ENCODE measurements at regions not wholly inside any gene's neighbourhood (a gene's known extent, or its start where the extent isn't known, plus 50 kb on each side); places are given as distances from the start of the nearest gene placed in this dataset.

GRCh38 chr12:87822923-87823322, 206.3 kb downstream of the C12orf50 start:
- TF ChIP-seq EZH2 (IDR thresholded peaks at IDR 0.05; ENCODE audit: borderline replicate concordance, insufficient read depth, low read depth, low read length, poor library complexity, severe bottlenecking) = no peak
- DNase-seq = no peak
- intact Hi-C loops (cut with micrococcal nuclease) = no loop called here
- Histone ChIP-seq H3K4me1 (ENCODE audit: control insufficient read depth in 2 of 2, insufficient read depth in 2 of 2, low read length in 2 of 2) (no peaks in the 10 kb centered on the region), H3K4me2 (replicated peaks; ENCODE audit: low read depth, low read length, poor library complexity, severe bottlenecking) (no peak overlapping the region), H3K27ac (ENCODE audit: low read length in 2 of 2) (no peak overlapping the region), H2AFZ (ENCODE audit: insufficient read depth, low read depth, low read length, poor library complexity, severe bottlenecking) (no peak overlapping the region), H3K9me3 (ENCODE audit: control extremely low read depth in 1 of 3, control insufficient read depth in 2 of 3, insufficient read depth in 1 of 3, low read length in 2 of 3) (no peaks in the 10 kb centered on the region), H3K36me3 (replicated peaks in 1 of 2; ENCODE audit: control extremely low read depth in 1 of 2, control insufficient read depth in 1 of 2, extremely low read depth in 1 of 2, insufficient read depth in 2 of 2, low read length in 1 of 2) (no peaks in the 10 kb centered on the region), H3K9ac (ENCODE audit: low read length) (no peak overlapping the region), H3K79me2 (ENCODE audit: control insufficient read depth, insufficient read depth, low read length) (no peaks in the 10 kb centered on the region), H4K20me1 (ENCODE audit: control insufficient read depth, insufficient read depth, low read length, poor library complexity, severe bottlenecking) (no peaks in the 10 kb centered on the region), H3K27me3 (replicated peaks in 1 of 4; ENCODE audit: control extremely low read depth in 1 of 4, control insufficient read depth in 3 of 4, insufficient read depth in 4 of 4, low read length in 3 of 4) (no peaks in the 10 kb centered on the region), H3K4me3 (ENCODE audit: control extremely low read depth in 1 of 5, extremely low read depth in 1 of 5, insufficient read depth in 1 of 5, low read depth in 2 of 5, low read length in 4 of 5) (no peak overlapping the region)
- CTCF ChIA-PET = no interaction called here
- Mint-ChIP-seq H3K4me1 (no peaks in the 10 kb centered on the region), H3K27me3 (peaks cover 4% of the 10 kb centered on the region), H3K9me3 (ENCODE audit: insufficient read depth) (no peaks in the 10 kb centered on the region), H3K27ac (no peak overlapping the region), H3K4me3 (no peak overlapping the region)
- no CpG with 5 or more reads among the region's 1 CpG for WGBS (ENCODE audit: insufficient coverage)
- no peak for ATAC-seq (ENCODE audit: low read depth)
- POLR2A ChIA-PET = no interaction called here

GRCh38 chr12:87820524-87821202, 208.5 kb downstream of the C12orf50 start:
- Histone ChIP-seq H4K20me1 (ENCODE audit: control insufficient read depth, insufficient read depth, low read length, poor library complexity, severe bottlenecking) (no peaks in the 10 kb centered on the region), H3K9ac (ENCODE audit: low read length) (no peak overlapping the region), H3K4me1 (ENCODE audit: control insufficient read depth in 2 of 2, insufficient read depth in 2 of 2, low read length in 2 of 2) (no peaks in the 10 kb centered on the region), H3K9me3 (ENCODE audit: control extremely low read depth in 1 of 3, control insufficient read depth in 2 of 3, insufficient read depth in 1 of 3, low read length in 2 of 3) (no peaks in the 10 kb centered on the region), H3K27ac (ENCODE audit: low read length in 2 of 2) (no peak overlapping the region), H2AFZ (ENCODE audit: insufficient read depth, low read depth, low read length, poor library complexity, severe bottlenecking) (no peak overlapping the region), H3K79me2 (ENCODE audit: control insufficient read depth, insufficient read depth, low read length) (no peaks in the 10 kb centered on the region), H3K27me3 (replicated peaks in 1 of 4; ENCODE audit: control extremely low read depth in 1 of 4, control insufficient read depth in 3 of 4, insufficient read depth in 4 of 4, low read length in 3 of 4) (no peaks in the 10 kb centered on the region), H3K4me2 (replicated peaks; ENCODE audit: low read depth, low read length, poor library complexity, severe bottlenecking) (no peak overlapping the region), H3K36me3 (replicated peaks in 1 of 2; ENCODE audit: control extremely low read depth in 1 of 2, control insufficient read depth in 1 of 2, extremely low read depth in 1 of 2, insufficient read depth in 2 of 2, low read length in 1 of 2) (no peaks in the 10 kb centered on the region), H3K4me3 (ENCODE audit: control extremely low read depth in 1 of 5, extremely low read depth in 1 of 5, insufficient read depth in 1 of 5, low read depth in 2 of 5, low read length in 4 of 5) (no peak overlapping the region)
- WGBS (ENCODE audit: insufficient coverage) = 35% methylated on average over 2 of the region's 6 CpGs
- no peak for ATAC-seq (ENCODE audit: low read depth)
- H3K9me3 Mint-ChIP-seq (ENCODE audit: insufficient read depth) = no peaks in the 10 kb centered on the region
- no peaks in the 10 kb centered on the region for H3K4me1 Mint-ChIP-seq
- intact Hi-C loops (cut with micrococcal nuclease) = no loop called here
- no peak overlapping the region for H3K27ac Mint-ChIP-seq
- POLR2A ChIA-PET = no interaction called here
- CTCF ChIA-PET = no interaction called here
- no peak overlapping the region for H3K4me3 Mint-ChIP-seq
- H3K27me3 Mint-ChIP-seq = peaks cover 4% of the 10 kb centered on the region
- no peak for DNase-seq
- TF ChIP-seq CTCF (IDR thresholded peaks at IDR 0.05) (no peak), EZH2 (IDR thresholded peaks at IDR 0.05; ENCODE audit: borderline replicate concordance, insufficient read depth, low read depth, low read length, poor library complexity, severe bottlenecking) (no peak)

Measured in B cell (primary cell).